ENCODE measurements at regions not wholly inside any gene's neighbourhood (a gene's known extent, or its start where the extent isn't known, plus 50 kb on each side); places are given as distances from the start of the nearest gene placed in this dataset.
"Not testable (repeated sequence)": the region's sequence is repeated elsewhere in the genome, so short reads cannot be mapped to it uniquely, and the experiment has no call there.

DNA sequence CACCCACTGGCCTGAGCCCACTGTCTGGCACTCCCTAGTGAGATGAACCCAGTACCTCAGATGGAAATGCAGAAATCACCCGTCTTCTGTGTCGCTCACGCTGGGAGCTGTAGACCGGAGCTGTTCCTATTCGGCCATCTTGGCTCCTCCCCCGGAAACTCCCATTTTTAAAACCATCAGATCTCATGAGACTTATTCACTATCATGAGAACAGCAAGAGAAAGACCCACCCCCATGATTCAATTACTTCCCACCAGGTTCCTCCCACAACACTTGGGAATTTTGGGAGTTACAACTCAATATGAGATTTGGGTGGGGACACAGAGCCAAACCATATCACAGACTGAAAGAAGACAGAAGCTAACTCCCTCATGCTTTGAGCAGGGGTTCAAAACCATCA is 134.5 kb downstream of the SLC39A8 start:
- not testable (repeated sequence) for DNase-seq

GRCh38 chr4:102204634-102205033 is 140.6 kb downstream of the SLC39A8 start:
- DNase-seq = not testable (repeated sequence)

- DNase-seq = no peak
These were observed 149.1 kb downstream of the SLC39A8 start for GRCh38 chr4:102196221-102196620.

GRCh38 chr4:102193145-102193544 is 152.1 kb downstream of the SLC39A8 start:
- DNase-seq = peak; percentile 10

DNA sequence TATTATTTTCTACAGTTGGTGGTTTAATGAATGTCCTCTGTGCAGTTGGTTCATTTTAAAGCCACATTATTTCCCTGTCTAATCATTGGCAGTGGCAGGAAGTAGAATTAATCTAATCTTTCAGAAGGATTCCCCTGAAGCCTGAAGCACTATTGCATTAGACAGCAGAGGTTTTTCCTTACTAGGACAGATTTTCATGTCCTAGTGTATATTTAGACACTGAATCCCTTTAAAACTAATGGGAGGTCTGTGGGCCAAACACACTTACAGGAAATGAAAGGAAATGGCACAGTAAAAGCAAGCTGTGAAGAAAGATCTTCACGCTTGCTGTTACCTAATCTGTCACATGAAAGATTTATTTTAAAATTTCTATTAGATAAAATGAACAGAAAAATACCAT is 165.2 kb downstream of the SLC39A8 start:
- DNase-seq = no peak

- DNase-seq = no peak
These were observed 170.5 kb downstream of the SLC39A8 start for GRCh38 chr4:102174719-102175189.

DNA sequence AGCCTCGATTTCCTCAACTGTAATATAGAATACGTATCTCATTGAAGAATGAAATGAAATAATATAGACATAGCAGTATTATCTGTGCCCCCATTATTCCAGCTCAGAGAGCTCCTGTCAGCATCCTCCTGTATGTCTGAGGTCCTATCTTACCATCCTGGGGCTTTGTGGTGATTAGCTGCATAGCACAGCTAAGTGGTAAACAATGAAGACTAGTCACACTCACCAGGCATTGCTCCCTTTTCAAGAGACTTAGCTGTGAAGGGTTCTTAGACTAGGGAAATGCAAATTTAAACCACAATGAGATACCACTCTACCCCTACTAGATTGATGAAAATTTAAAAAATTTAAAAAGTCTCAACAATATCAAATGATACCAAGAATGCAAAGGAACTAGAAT is 172.9 kb downstream of the SLC39A8 start:
- DNase-seq = no peak

- no peak for DNase-seq
These were observed 174.4 kb downstream of the SLC39A8 start for GRCh38 chr4:102170910-102171309.

- no peak for DNase-seq
These were observed 175.9 kb downstream of the SLC39A8 start for GRCh38 chr4:102169345-102169744.

- DNase-seq = no peak
These were observed 176.7 kb downstream of the SLC39A8 start for GRCh38 chr4:102168580-102168979.

GRCh38 chr4:102165584-102165983 is 179.7 kb downstream of the SLC39A8 start:
- DNase-seq = no peak

DNA sequence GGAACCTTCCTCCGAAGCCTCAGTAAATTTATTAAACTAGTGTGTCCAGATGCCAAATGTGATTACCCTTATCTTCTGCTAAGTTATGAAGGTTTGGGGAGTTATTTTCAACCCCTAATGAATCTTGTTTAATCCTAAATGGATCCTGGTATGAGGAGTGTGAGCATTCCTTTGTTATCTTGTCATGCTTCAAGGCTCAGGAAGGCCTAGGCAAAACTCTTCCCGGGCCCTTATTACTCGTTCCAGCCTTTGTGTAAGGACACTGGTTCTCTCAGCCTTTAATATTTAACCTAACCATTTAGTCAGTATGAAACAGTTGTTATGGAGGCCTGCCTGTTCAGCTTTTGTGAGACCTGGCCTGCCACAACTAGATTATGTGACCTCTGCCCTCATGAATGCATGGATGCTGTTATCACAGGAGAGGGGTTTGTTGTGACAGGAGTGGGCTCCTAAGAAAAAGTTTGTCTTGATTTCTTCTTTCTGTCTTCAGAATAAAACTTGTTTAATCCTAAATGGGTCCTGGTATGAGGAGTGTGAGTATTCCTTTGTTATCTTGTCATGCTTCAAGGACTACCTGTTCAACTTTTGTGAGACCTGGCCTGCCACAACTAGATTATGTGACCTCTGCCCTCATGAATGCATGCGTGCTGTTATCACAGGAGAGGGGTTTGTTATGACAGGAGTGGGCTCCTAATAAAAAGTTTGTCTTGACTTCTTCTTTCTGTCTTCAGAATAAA is 181.7 kb downstream of the SLC39A8 start:
- DNase-seq = no peak

GRCh38 chr4:102157984-102158383 is 187.3 kb downstream of the SLC39A8 start:
- DNase-seq = no peak

- no peak for DNase-seq
These were observed 191.9 kb downstream of the SLC39A8 start for GRCh38 chr4:102153391-102153790.

DNA sequence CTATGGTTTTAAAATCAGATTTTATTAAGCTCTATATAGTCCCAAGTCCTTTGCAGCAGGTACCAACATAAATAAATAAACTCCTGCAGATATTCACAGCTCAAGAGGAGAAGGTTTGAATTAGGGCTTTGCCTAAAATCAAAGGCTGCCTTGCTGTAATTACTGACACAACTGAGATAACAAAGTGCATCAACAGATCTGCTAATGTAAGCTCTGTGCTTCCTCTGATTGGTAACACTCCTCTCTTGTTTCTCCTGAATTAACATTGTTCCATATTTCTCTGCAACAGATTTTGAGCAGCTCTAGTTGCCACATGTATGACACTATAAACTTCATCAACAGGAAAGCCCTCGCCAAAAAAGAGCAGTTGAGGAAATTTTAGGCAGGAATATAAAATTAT is 193.6 kb downstream of the SLC39A8 start:
- DNase-seq = no peak

- DNase-seq = no peak
These were observed 201.8 kb downstream of the SLC39A8 start for GRCh38 chr4:102143433-102143832.

DNA sequence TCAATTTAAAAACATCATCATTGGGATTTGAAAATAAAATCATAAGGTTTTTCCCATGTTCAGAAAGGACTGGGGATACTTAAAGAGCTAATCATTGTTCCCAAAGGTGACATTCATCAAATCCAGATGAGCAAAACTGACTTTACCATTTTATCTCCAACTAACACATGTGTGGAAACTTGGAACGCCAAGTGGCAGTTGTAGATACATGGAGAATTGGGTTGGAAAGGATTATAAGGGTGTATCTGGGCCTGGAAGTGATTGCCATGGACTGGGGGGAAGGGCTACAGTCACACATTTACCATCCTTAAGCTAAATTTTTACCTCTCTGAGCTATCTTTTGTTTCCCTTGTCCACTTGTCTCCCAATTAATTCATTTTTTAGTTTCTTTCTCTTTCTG is 203.4 kb downstream of the SLC39A8 start:
- no peak for DNase-seq

DNA sequence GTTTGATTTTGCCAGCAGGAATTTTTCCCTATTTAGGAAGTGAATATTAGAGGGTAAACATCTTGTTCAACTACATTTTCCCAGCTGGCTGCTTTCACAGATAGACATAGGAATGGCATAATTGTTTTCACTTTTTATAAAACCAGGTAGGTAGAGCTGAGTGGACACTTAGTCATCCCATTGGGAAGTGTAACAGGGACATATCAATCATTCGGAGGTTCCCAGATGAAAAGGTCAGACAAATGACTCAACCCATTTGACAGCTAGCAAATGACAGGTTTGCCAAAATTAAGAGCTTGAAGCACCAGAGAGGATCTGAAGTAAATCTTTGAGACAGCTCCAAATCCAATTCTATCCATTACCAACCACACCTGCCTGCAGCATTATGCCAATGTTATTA is 205.3 kb downstream of the SLC39A8 start:
- no peak for DNase-seq

GRCh38 chr4:102139132-102139573 is 206.1 kb downstream of the SLC39A8 start:
- DNase-seq = no peak

GRCh38 chr4:102137217-102137616 is 208.1 kb downstream of the SLC39A8 start:
- DNase-seq = no peak

DNA sequence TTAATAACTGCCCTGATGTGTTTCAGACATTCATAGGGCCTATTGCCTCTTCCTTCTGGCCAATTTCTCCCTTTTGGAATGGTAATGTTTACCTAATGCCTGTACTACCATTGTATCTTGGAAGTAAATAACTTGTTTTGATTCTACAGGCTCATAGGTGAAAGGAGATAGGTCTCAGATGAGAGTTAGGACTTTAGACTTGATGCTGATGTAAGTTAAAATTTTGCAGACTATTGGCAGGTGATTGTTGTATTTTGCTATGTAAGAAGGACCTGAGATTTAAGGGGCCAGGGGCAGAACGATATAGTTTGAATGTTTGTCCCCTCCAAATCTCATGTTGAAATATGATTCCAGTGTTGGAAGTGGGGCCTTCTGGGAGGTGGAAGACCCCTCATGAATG is 215.5 kb downstream of the SLC39A8 start:
- DNase-seq = no peak
